OCI-M2 (cell line): ENCODE measurements at regions not wholly inside any gene's neighbourhood (a gene's known extent, or its start where the extent isn't known, plus 50 kb on each side); places are given as distances from the start of the nearest gene placed in this dataset.

Experiments
- DNase-seq: peaks from one replicate; lab custom pipeline; 2025; ENCODE audit not compliant: unreplicated experiment; lab: John Stamatoyannopoulos, UW

DNA sequence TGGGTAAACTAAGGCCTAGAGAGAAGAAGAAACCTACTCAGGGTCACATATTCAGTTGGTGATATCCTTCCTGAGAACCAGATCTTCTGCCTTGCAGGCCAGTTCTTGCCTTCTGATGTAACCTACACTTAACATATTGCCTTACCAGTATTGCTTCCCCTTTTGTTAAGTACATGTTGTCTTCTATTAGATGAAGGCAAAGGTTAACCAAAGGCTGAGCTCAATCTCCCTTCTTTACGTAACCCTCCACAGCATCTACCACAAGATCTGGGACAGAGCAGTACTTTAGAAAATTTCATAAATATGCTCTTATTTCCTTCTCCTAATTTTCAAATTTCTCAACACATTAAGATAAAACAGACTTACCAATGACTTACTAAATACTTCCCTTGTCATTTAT is 474.4 kb downstream of the SH2D1A start:
- DNase-seq = no peak

DNA sequence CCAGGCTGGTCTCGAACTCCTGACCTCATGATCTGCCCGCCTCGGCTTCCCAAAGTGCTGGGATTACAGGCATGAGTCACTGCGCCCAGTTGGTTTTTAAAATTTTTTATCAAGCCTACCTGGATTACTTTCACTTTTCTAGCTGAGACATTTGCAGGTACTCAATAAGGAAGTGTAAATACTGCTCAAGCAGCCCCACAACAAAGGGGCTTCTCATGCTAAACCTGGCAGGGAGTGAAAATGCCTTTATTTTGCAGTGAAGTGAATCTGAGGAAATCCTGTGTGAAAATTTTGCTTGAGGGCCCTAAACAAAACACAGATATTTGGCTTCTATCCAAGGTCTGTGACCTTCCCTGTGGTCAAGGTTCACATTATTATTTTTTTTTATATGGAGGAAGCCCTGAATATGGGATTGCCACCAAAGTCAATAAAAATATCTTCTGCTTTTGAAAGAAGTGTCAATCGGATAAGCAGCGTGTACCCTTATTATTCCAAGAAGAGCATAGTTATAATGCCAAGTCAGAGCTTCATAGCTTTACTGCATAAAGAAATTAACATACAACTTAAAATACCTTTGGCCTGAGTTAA is 481.0 kb downstream of the SH2D1A start:
- no peak for DNase-seq

DNA sequence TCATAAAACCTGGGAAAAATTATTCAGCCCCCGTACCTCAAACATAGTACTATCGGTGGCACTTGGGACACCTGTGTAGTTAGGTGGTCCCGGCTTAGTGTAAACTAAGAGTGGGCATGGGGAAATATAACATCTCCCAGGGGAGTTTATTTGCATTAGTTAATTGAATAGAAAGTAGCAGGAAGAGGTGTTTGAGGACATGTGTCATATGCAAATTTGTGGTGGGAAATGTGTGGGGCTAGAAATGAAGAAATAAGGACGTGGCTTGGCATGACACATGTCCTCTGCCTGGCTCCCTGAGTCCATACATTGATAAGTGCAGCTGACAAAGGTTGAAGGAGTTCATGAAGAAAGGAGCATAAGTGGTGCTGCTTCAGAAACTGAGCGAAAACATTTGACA is 483.6 kb downstream of the SH2D1A start:
- no peak for DNase-seq

DNA sequence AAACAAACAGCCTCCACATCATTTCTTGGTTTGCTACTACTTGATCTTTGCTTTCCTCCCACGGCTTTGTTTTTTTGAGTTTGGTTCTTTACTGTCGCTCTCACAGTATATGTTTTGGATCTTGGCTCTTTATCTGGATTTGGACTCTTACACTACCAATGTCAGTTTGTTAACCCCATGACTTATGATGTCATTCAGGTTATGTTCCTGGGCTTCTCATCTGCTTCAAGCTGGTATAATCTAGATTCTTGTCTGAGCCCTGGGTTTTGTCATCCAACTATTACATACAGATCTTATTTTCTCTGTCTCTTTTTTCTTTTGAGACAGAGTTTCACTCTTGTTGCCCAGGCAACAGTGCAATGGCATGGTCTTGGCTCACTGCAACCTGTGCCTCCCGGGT is 482.9 kb upstream of the TEX13C start:
- no peak for DNase-seq

DNA sequence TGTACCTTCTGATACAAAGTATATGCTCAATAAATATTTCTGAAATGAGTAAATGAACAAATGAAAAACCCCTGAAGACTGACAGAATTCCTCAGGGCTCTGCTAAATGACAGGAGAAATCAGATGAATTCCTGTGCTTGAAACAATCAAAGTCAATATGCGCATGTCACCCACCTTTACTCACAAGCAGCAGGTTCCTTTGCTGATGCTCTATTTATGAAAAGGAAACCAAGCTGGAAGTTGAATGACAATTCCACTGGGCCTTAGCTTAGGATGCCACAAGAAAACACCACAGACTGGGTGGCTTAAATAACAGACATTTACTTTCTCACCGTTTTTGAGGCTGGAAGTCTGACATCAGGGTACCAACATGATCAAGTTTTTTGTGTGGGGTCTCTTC is 477.5 kb upstream of the TEX13C start:
- no peak for DNase-seq

DNA sequence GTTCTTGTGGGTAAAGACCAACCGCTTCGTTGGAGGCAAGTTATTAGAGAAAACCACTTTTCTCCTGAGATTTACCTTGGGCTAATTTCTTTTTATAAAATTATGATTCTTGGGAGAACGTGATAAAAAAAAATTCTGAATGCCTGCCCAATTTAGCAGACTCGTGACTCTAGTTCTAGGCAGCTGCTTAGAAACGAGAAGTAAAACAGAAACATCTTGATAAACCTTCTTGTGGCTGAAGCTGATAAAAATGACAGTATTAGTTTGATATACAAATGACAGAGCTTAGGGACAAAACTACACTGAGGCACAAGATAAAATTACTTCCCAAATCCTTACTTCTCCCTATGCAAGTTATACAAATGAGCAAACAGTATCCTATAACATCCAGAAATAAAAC is 458.9 kb upstream of the TEX13C start:
- no peak for DNase-seq

DNA sequence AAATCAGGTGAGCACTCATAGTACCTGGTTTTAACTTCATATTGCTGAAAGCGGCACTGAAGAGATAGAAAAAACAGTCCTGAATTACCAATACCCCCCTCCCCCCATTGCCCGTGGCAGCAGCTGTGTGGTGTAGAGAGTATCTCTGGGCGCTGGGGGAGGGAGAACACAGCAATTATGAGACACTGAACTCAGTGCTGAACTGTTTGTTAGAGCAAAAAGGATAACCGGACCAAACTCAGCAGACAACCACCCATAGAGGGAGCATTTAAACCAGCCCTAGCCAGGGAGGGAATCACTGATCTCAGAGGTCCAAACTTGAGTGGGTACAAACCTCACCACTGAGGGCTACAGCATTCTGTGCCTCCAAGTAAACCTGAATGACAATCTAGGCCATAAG is 457.4 kb upstream of the TEX13C start:
- no peak for DNase-seq

DNA sequence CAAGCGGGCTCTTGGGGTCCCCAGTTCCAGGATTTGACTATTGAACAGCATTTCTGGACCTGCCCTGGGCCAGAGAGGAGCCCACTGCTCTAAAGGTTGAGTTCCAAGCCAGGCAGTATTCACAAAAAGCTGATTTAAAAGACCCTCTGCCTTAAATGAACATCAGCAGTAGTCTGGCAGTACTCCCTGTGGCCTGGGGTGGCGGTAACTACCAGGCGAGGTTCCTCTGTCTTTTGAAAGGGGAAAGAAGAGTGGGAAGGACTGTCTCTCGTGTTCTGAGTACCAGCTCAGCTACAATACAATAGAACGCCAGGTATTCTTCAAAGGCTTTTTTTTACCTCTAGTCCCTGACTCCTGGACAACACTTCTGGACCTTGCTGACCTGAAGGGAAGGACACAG is 456.4 kb upstream of the TEX13C start:
- DNase-seq = no peak

DNA sequence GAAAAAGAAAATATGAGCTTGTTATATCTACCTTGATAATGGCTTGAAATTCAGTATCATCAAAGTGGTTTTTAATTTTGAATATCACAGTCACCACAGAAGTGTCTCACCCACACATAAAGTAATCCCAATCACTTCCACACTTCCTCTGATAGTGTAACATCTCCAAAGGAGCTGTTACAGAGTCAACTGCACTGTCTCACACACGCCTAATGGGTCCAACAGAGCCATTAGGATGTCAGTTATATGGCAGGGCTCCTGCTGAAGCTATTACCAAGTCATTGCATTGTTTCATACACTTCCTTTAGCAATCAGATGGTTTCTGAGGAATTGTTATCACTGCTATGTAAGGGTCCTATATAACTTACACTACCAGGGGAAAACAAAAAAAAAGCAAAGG is 432.1 kb upstream of the TEX13C start:
- no peak for DNase-seq

DNA sequence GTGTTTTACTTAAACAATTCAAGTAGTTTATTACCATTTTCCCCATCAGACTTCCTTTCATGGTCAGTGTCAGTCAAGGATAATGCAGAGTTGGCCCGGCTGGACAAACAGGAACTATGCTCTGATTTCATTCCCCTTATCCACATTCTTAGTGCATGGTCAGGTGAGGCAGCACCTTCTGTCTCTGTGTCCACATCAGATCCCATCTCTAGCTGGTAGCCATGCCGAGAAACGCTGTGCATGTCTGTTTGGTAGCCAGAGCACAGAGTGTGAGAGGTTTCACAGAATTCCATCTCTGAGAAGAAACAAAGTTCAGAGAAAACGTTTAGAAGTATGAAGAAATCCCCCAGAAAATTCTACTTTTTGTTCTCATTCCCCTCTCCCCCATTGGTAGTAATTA is 423.7 kb upstream of the TEX13C start:
- DNase-seq = no peak

DNA sequence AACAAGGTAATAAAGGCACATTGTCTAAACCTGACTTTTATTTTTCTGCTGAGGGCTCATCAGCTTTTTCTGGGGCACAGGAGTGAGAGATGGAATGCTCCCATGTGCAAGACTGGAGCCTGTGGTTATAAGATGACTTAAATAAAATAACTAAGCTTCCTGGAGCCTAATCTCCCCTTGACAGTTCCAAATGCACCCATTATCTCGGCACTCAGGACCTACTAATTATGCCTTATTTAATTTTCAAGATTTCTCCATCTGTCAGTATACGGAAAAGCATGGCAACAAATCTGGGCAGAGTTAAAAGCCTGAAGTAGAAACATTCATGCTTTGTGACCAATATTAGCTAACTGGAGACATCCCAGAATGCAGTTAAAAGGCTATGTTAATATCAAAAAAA is 416.7 kb upstream of the TEX13C start:
- no peak for DNase-seq

DNA sequence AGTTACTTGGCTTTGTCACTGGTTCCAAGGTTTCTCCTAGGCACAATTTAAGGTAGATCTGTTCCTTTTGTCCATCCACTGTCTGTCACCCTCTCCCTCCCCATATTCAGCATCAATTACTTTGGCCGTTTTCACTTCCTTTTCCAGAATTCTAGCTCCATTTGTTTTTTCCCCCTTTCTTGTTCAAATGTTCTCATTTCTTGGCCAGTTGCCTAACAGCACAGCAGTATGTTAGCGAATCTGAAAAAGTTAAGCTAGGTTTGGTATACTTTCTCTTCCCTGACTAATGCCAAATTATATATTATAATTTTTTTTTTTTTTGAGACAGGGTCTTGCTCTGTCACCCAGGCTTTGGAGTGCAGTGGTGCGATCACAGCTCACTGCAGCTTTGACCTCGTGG is 409.1 kb upstream of the TEX13C start:
- DNase-seq = no peak

DNA sequence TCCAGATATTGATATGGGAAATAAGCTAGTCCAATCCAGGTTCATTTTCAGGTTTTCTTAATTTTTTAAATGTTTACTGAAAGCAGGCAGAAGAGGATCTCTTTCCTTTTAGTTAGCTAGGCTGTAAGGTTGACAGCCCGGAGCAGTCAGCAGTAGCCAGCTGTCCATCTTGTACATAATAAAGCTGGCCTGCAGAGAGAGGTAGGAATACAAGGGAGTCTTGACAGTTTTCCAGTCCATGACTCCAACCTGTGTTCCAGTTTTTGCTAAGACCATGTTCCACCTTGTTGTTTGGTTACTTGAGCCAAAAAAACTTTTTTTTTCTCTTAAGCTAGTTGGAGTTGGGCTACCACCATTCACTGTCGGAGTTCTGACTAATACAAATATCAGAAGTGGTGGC is 402.7 kb upstream of the TEX13C start:
- DNase-seq = no peak

DNA sequence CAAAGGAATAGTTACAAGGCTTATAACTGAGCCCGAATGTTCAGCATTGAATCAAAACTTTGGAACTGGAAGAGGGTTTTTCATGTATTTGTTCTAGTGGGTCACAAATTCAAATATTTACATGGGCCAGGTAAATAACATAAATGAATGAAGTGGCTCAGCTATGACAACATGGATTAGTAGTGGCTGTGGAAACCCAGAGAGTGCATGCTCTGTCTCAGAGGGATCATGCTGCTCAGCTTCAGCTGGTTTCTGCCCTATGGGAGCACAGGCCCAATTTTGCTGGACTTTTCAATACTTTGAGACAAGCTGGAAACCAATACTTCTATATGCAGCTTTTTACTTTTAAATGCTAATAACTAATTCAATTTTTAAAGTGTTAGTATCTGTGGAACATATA is 394.0 kb upstream of the TEX13C start:
- DNase-seq = no peak

DNA sequence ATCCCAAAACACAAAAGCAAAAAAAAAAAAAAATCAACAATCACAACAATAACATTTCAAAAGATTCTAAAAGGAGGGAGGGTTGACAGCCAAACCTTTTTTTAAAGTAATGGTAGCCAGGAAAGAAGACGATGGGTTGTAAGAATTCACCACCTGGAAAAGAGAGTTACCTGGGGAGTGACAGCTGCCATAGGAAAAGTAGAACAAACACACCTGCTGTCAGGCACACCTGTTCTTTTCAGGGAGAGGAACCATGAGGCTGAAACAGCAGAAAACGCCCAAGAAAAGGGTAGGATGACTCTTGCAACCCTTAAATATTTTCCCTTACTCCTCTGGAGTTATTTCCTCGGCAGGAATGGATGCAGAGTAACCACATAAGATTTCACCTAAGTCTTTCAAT is 388.4 kb upstream of the TEX13C start:
- no peak for DNase-seq

DNA sequence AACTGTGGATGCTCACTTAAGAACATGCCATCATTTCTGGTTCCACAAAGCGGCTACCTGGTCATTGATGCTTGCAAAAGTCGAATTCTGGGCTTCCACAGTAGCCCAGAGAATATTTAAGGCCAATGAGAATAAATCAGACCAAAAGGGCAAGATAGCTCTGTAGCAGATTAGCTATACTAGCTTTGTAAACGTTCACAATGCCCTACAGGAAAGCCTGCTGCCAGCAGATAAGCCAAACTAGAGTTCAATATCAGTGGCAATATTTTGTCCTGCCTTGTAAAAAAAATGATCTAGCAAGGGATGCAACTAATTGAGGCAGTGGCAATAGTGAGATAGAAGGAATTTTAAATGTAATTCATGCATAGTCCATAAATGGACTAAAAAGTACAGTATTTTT is 387.7 kb upstream of the TEX13C start:
- DNase-seq = peak; percentile 0

DNA sequence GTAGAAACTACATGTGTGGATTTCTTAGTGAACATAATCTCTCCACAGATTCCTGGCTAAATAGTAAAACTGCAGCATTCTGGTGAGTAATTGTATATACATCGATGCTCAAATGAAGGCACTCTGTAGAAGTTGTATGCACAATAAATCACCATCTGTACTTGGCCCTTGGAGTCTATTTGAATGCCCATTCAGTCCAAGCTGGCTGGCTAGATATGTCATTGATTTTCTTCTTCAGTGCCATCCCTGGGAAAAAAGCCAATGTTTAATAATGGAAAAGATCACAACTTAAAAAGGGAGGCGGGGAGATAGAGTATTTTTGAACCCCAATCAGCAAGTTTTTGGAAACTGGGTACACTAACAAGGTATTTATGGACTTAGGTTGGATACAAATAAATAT is 381.0 kb upstream of the TEX13C start:
- DNase-seq = no peak

DNA sequence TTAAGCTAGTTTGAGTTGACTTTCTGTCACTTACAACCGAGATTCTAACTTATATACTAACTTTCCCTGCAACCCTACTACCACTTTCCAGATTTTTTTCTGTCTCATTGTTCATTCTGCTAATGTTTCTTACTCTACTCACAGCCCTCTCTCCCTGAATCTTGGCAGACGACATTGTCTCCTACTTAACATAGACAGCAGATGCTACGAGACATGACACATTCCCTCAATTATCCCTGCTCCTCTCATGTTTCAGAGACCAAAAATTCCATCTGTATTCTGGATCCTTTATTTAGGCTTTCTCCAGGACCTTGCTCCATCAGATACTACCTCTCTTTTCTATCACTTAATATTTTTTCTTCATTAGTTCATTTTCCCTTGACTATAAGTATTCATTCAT is 379.1 kb upstream of the TEX13C start:
- DNase-seq = no peak

DNA sequence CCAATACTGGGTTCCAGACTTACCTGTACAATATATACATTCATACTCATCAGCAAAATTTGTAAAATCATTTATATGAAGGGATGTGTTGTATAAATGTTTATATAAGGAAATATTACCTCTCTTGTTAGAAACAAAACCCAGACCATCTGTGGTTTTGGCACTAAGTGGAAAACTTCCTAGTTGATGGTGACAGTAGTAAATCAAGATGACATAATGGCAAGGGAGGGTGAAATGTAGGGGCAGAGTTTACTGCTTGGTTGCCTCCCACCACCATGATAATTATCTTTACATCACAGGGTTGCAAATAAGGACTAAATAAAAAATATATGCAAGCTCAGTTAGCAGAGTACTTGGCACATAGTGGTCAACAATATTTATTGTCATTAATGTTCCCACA is 365.3 kb upstream of the TEX13C start:
- DNase-seq = no peak

DNA sequence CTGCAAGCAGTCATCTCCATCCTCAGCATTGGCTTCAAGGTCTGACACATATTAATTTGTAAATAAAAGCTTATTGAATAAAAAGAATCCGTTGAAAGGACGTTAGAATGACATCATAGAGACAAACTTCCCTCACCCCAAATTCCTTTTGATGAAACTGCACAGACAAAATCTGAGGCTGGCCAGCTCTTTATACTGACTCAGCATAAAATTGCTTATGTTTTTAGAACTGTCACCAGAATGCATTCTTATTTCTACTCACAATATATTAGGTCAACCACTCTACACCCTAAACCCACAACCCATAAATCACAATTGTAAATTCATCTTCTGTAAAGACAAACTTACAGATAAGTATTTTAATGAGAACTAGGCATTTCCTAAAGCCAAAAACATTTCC is 359.2 kb upstream of the TEX13C start:
- no peak for DNase-seq

DNA sequence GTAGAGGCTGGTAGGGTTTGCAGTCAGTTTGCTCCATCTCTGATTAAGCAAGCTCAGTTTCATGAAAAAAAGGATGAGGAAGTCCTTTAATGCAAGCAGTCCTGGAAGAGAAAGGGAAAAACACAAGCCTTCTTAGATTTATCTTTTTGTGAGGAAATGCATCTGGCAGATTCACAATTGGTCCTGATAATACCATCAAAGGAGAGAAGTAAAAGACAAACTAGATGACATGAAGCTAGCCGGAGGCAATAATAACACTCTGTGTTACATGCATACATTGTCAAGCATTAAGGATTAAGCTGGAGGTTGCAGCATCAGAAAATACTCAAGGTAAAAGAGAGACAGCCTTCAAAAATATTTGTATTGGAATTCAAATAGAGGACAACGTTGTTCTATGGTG is 356.0 kb upstream of the TEX13C start, which contains the start of gene TENM1:
TSS of gene TENM1 (minus strand) at position 101 of the 400 bp plus-strand sequence.
- DNase-seq = no peak

DNA sequence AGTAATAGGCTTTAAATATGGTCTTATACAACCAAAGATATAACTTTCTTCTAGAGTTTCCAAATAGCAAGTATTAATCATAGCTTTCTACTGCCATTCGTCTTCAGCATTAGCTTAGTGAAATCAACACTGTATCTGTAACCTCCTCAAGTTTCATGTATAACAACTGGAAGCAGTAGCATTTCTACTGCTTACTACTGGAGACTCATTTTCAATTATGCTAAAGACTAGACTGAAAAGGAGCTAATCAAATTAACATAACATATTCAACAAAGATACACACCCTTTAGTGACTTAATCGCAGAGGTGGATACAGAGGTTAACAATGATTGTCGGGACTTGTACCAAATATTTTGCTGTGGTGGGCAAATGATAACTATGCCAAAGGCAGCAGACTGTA is 344.2 kb upstream of the TEX13C start:
- DNase-seq = no peak

DNA sequence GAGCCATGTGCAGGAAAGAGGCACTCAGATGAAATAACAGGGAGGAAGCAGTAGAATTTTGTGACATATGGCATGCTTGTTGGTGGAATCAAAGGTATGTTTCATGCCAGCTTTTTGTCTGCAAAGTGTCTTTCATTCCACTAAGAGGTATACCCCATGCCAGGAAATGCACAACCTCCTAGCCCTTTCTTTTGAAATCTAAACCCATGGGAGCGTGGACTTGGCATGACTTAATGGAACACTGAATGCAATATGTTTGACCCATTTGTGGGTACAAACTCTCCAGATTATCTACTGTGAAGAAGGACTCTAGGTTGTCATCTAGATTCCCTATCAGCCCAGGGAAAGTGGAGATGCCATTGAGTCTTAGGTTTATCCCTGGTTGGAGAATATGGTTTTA is 338.3 kb upstream of the TEX13C start:
- no peak for DNase-seq
